CD4-positive, alpha-beta T cell treated with Interleukin-17A for 4 hours (primary cell): ENCODE measurements at regions not wholly inside any gene's neighbourhood (a gene's known extent, or its start where the extent isn't known, plus 50 kb on each side); places are given as distances from the start of the nearest gene placed in this dataset.

Source experiments
- DNase-seq: peaks from one replicate; pipeline ENCODE4 v3.0.0-alpha.2; 2020; ENCODE audit warnings: mixed read lengths

DNA sequence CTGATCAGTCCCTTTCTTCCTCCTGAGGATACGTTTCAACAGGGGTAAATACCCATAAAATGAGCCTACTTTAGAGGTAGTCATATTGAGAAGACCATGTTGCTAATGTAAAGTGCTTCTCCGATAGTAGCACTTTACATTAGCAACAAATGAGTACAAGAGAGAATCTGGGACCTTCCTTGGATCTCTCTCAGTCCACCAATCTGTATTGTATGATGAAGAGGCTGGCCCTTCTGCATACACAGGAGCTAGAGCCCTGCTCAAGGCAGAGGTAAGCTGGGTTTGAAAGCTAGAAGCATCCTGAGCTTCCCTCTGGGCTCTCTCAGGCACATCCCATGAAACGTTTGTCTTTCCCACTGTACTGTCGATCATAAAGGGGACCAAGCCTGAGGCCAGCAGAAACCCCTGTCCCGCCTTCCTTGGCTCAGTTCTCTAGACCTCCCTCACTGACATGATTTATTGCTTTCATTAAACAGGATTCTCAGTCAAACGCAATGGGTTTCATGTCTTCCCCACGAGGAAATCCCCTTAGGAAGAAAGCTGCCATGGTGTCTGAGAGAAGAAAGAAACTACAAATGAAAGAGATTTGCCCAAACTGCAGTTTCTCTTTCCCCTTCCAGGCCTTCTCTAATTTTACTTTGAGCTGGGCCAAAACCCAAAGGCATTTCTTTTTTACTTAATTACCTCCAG lies 62.8 kb upstream of the BCAR3 start:
- no peak for DNase-seq

DNA sequence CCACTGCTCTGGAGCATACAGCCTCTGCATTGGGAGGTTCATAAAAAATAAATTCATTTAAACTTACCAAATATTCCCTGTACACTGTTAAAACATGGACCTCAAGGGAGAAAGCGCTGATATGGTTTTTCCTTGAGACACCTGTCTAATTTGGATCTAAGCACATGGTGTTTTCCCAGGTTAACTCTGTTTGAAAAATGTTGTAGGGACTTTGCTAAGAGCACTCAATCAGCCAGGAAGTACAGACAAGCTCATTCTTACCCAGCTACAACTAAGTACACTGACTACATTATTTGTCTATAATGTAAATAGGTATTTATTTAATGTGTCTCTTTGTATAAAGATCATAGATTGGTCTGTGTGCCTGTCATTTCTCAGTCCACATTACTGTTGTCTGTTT lies 61.8 kb upstream of the BCAR3 start:
- no peak for DNase-seq

DNA sequence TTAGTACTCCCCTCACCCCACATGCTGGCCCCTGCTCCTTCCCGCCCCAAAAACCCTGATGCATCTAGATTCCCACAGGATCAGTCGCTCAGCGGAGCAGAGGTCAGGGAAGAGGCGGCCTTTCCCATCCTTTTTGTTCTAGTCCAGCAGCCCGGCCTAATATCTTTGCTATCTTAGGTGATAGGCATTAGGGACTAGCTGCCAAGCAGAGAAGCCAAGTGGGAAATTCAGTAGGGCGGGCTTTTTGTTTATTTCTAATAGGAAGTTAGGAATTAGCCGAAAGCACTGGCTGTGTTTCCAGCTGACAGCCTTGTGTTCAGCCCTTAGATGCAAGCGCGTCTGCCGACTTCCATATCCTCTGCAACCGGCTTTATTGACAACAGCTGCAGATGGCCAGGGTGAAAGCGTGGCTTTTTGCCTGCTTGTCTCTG lies 59.0 kb upstream of the BCAR3 start:
- DNase-seq: no peak

DNA sequence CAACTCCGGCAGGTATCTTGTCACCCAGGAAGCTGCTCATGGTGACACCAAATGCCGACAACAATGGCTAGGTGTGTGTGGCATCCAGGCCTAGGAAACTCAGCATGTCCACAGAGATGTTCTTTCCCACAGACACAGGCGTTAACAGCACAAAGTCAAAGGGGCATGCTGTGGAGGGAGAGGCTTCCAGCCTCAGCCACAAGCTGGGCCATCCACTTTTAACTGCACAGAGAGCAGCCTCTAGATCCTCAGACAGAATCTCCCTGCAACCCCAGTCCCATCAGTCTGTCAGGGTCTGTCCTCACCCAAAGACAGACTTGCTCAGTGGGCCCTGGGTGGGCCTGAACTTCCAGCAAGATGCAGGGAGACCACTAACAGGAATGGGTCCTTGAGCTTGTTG lies 58.5 kb upstream of the BCAR3 start:
- DNase-seq: no peak

DNA sequence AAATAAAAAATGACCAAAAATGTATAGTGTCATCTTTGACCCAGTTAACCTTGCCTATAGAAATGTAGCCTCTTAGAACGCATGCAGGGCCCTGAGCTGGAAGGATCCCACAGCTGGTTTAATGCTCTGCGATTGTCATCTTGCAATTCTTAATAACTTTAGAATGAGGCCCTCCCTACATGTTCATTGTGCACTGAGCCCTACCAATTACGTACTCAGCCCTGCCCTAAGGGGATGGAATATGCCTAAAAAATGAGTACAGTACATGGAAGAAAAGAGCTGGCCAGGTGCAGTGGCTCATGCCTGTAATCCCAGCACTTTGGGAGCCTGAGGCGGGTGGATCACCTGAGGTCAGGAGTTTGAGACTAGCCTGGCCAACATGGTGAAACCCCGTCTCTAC lies 57.8 kb upstream of the BCAR3 start:
- DNase-seq: no peak

DNA sequence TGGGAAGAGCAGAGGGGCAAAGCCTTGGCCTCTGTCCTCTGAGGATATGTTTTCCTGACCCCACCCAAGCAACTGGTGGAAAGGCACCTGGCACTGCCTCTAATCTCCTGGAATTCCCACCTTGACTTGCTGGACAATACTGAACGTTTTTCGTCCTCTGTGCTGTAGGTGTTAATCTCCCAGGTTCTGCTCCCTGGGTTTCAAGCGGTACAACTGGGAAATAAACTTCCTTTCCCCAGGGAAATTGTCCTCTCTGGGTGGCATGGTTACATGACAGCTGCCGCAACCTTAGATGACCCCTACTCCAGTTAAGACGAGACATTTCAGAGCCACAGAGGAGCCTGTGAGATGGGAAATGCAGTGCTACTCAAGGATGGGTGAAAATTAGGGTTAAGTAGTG lies 57.3 kb upstream of the BCAR3 start:
- DNase-seq: no peak

DNA sequence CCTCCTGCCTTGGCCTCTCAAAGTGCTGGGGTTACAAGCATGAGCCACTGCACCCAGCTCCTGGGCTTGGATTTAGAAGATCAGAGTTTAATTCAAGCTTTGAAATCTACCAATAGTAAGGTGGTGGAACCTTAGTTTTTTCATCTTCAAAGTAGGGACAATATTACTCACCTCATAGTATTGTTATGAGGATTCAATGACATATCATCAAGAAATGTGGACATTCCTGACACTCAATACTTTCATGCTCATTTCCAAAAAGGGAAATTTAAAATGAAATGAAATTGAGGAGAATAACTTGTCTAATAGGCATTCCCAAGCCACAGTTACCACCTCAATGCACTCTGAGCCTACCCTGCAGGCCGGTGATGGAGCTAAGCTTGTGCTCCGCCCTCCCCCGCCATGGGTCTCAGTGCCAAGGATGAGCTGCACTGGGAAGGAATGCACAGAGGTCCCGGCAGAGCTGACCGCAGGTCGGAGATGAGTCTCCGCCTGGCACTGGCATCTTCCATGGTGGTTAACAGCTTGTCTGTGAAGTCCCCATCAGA lies 56.5 kb upstream of the BCAR3 start:
- DNase-seq: no peak

DNA sequence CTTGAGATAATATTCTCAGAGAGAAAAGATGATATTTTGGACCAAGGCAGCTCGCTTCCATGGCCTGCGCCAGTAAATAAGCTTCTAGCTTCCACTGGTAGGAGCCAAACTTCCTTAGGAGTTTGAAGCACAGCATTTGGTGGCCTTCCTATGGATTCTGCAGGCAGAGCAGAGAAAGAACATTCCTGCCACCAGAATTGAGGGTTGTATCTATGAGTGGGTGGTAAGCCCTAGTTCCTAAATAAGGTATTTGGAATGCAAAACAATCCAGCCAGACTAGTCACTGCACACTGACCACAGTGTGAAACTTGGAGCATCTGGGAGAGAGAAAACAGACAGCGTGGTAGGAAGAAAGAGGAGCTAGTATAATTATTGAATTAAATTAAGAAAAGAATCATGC lies 54.1 kb upstream of the BCAR3 start:
- DNase-seq: no peak

DNA sequence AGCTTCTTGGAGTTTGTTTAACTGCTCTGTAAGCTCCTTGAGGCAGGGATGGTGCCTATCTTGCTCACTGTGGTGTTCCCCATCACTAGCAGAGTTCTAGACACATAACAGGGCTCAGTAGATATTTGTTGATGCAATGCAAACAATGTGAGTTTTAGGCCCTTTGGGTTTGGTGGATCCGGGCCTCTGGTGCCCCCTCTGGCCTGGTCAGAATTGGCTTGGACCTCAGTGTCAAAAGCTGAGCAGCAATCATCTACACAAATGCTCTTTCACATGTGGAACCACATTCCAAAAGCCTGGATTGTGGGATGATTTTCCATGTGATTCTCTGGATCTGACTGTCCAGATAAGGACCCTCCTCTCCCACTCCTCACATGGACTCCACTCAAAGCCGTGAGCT lies 53.4 kb upstream of the BCAR3 start:
- DNase-seq: no peak

DNA sequence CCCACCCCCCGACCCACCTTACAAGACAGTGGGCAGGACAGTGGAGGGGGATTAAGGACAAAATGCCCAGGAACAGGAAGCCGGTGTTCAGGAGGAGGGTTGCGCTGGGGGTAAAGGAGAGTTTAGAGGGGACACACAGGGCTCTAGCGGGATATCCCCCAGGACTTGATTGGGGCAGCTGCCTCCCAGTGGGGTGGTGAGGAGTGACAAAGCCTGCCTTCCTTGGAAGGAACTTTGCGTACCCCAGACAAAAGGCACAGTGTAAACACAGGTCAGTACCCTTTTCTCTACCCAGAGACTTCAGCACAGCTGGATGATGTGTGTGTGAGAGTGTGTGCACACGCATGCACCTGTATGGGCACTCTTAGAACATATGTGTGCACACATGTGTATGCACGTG lies 51.7 kb upstream of the BCAR3 start:
- no peak for DNase-seq

DNA sequence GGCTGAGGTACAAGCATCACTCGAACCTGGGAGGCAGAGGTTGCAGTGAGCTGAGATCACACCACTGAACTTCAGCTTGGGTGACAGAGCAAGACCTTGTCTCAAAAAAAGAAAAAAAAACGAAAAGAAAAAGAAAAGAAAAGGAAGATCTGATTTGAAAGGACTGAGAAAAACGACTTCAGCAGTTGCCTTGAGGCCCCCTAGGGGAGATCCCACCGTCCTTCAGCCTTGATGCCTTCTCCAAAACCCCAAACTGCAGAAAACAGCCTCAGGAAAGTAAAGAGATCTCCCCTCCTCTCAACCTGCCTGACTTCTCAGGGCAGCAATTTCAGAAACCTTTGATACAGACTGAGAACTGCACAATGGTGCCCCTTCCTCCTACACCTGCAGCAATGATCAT lies 50.9 kb upstream of the BCAR3 start:
- no peak for DNase-seq
